GM18508 (cell line): ENCODE measurements at regions not wholly inside any gene's neighbourhood (a gene's known extent, or its start where the extent isn't known, plus 50 kb on each side); places are given as distances from the start of the nearest gene placed in this dataset.

Source experiments
- ATAC-seq: cut with Tn5 transposase; IDR thresholded peaks from one replicate; pipeline ENCODE4 v1.9.1; 2021; ENCODE audit warnings: moderate number of reproducible peaks; ENCODE audit not compliant: insufficient read depth, unreplicated experiment

GRCh38 chr10:91694170-91694794 is 61.4 kb upstream of the PPP1R3C start:
- ATAC-seq = no peak

- ATAC-seq = no peak
Observed at GRCh38 chr10:91691981-91692380, 59.1 kb upstream of the PPP1R3C start.

- ATAC-seq = no peak
Observed at GRCh38 chr10:91690996-91691676, 58.3 kb upstream of the PPP1R3C start.

- no peak for ATAC-seq
Observed at GRCh38 chr10:91690412-91690811, 57.5 kb upstream of the PPP1R3C start.

- no peak for ATAC-seq
Observed at GRCh38 chr10:91689731-91690168, 56.9 kb upstream of the PPP1R3C start.

- ATAC-seq = no peak
Observed at GRCh38 chr10:91684841-91685240, 52.0 kb upstream of the PPP1R3C start.

- ATAC-seq = no peak
Observed at GRCh38 chr10:91683975-91684374, 51.1 kb upstream of the PPP1R3C start.

- ATAC-seq = no peak
Observed at GRCh38 chr10:91682912-91683311, 50.0 kb upstream of the PPP1R3C start.
